HAP-1 (cell line): ENCODE measurements at regions not wholly inside any gene's neighbourhood (a gene's known extent, or its start where the extent isn't known, plus 50 kb on each side); places are given as distances from the start of the nearest gene placed in this dataset.
"Not testable (repeated sequence)": the region's sequence is repeated elsewhere in the genome, so short reads cannot be mapped to it uniquely, and the experiment has no call there.

Experiments
- DNase-seq, 2 experiments: peaks; one replicate each; pipeline ENCODE4 v3.0.0-alpha.2; 2016 to 2020; ENCODE audit warnings: low spot score in 2 of 2
- H3K27me3 ChIP-seq: fragments of 250-450 bp; sonication (Bioruptor Pico); 2 replicates; pipeline ENCODE4 v1.5.1; 2020; ENCODE audit warnings: low read depth, mild to moderate bottlenecking, moderate library complexity
- H3K36me3 ChIP-seq: fragments of 250-450 bp; sonication (Bioruptor Pico); replicated peaks from 2 replicates; pipeline ENCODE4 v1.5.1; 2020; ENCODE audit warnings: mild to moderate bottlenecking
- H3K4me1 ChIP-seq: fragments of 250-450 bp; sonication (Bioruptor Pico); 2 replicates; pipeline ENCODE4 v1.5.1; 2020; ENCODE audit warnings: mild to moderate bottlenecking
- H3K4me3 ChIP-seq: fragments of 250-450 bp; sonication (Bioruptor Pico); 2 replicates; pipeline ENCODE4 v1.5.1; 2020; ENCODE audit warnings: mild to moderate bottlenecking, moderate library complexity
- H3K9me3 ChIP-seq: fragments of 250-450 bp; sonication (Bioruptor Pico); 2 replicates; pipeline ENCODE4 v1.5.1; 2020; ENCODE audit warnings: mild to moderate bottlenecking, moderate library complexity
- in situ Hi-C: fragments of 300-500 bp; cut with MboI; formaldehyde crosslinking; loops from 3 replicates; pipeline ENCODE4 v1.14.3; 2020; ENCODE audit warnings: low sequenced_read_pairs, inconsistent platforms, mixed read lengths

DNA sequence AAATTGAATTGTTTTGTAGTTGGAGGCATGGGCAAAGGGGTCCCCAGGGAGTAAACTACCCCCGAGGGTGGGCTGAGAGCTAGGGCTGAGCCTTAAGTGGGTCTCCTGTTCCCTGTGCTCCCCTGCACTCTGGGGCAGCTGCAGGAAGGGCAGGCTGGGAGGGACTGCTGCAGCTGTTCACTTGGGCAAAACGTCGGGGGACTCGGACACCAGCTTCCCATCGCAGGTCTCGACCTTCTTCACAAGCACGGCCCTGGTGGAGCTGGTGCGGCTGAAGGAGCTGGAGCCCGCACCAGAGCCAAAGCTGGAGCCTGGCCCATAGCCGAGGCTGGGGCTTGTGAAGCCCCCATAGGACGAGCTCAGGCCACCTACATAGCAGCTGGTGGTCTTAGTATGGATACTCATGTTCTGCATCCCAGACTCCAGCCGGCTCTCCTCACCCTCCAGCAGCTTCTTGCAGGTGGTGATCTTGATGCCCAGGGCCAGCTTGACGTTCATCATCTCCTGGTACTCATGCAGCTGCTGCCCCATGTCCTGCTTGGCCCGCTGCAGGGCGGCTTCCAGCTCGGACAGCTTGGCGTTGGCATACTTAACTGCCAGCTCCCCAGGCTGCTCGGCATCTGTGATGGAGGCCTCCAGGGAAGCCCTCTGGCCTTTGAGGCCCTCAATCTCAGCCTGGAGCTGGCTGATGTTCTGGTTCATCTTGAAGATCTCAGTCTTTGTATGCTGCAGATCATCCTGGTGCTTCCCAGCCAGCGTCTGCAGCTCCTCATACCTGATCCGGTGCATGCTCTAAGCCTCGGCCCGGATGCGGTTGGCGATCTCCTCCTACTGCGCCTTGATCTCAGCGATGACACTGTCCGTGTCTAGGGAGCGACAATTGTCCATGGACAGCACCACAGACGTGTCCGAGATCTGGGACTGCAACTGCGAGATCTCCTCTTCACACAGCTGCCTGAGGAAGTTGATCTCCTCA is 423.5 kb upstream of the ARPP21 start:
- in situ Hi-C loops, result no loop called here
- Histone ChIP-seq H3K36me3 (no peaks in the 10 kb centered on the region), H3K4me1 (no peaks in the 10 kb centered on the region), H3K27me3 (no peaks in the 10 kb centered on the region), H3K4me3 (no peak overlapping the region), H3K9me3 (no peaks in the 10 kb centered on the region)
- no peak for DNase-seq

DNA sequence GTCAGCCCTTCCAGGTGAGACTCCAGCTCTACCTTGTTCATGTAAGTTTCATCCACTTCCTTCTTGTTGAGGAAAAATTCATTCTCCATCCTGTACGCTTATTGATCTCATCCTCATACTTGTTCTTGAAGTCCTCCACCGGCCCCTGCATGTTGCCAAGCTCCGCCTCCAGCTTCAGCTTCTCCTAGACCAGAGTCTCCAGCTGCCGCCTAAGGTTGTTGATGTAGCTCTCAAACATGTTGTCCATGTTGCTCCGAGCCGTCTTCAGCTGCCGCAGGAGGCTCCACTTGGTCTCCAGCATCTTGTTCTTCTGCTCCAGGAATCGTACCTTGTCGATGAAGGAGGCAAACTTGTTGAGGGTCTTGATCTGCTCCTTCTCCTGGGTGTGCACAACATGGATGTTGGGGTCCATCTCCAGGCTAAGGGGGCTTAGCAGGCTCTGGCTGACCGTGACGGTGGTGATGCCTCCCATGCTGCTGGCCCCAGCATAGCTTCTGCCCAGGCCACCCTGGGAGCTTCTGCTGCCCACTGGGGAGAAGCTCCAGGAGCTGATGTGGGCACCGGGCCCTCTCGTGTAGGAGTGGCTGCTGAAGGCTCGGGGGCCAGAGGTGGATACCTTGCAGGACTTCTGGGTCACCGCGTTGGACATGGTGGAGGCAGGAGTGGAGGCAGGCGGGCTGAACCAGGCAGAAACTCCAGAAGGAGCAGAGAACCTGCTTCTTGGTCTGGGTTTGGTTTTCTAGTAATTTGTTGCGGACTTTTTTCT is 422.6 kb upstream of the ARPP21 start:
- H3K36me3 ChIP-seq, result no peaks in the 10 kb centered on the region
- H3K4me1 ChIP-seq, result no peaks in the 10 kb centered on the region
- DNase-seq, result no peak
- in situ Hi-C loops, result no loop called here
- H3K9me3 ChIP-seq, result no peaks in the 10 kb centered on the region
- H3K4me3 ChIP-seq, result no peak overlapping the region
- no peaks in the 10 kb centered on the region for H3K27me3 ChIP-seq

DNA sequence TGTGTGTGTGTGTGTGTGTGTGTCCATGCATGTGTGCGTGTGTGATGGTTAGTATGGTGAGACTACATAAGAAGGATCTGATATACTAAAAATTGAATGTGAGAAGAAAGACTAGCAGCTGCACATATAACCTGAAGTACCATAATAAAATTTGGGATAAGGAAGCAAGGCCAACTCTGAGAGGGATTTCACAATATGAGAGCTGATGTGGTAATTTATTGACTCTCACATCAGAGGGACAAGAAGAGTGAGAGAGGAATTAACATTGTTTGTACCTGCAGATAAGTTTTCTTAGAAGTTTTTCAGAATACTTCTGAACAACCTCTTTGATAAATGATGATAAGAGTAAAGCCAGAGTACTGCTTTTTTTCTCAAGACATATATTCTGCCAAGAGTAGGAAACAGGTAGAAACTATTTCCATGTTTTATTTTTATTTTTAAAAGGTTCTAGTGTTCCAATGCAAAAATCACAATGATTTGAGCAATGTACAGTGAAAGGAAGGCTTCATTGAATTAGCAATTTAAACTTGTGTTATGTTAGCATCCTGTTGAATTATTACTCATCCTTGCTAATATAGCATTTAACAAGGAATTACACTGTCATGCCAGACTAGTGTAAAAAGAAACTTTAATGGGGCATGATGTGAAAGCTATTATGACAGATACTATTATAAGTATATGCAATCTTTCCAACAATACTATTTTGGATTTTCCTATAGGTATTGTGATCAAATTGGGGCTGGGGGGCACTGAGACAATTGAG is 415.5 kb upstream of the ARPP21 start:
- H3K36me3 ChIP-seq, result no peaks in the 10 kb centered on the region
- no peaks in the 10 kb centered on the region for H3K27me3 ChIP-seq
- H3K4me3 ChIP-seq, result no peak overlapping the region
- DNase-seq, result no peak
- H3K9me3 ChIP-seq, result no peaks in the 10 kb centered on the region
- in situ Hi-C loops, result no loop called here
- H3K4me1 ChIP-seq, result no peaks in the 10 kb centered on the region

DNA sequence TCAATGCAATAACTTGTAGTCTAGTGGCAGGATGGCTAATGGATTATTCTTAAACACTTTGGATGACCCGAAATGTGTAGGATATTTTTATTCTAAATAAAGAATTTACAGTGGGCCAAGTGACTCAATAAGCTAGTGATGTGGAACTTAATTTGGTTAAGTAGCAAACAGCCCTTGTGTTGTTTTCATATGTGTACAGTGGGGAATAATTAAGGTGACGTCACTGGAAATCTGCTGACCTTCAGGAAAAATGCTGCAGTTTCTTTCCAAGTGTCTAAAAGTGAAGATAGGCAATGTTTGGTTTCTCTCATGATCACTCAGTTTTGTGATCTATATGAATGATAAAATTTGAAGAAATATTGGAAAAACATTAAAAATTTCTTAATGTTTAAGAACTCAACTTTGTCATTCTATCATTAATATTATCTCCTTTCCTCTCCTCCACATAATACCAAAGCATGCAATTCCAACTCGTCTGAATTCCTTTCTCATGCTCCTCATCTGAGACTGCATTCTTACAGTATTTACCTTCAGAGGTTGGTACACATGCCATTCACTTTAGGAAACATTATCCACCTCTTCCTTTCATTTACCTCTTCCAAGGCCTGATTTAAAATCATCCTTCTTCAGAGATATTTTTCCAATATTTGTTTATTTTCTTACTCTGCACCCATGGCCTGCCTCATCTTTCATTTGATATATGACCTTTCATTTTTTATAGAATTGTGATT is 414.6 kb upstream of the ARPP21 start:
- Histone ChIP-seq H3K36me3 (no peaks in the 10 kb centered on the region), H3K4me1 (no peaks in the 10 kb centered on the region), H3K4me3 (no peak overlapping the region), H3K9me3 (no peaks in the 10 kb centered on the region), H3K27me3 (no peaks in the 10 kb centered on the region)
- no peak for DNase-seq
- in situ Hi-C loops, result no loop called here

DNA sequence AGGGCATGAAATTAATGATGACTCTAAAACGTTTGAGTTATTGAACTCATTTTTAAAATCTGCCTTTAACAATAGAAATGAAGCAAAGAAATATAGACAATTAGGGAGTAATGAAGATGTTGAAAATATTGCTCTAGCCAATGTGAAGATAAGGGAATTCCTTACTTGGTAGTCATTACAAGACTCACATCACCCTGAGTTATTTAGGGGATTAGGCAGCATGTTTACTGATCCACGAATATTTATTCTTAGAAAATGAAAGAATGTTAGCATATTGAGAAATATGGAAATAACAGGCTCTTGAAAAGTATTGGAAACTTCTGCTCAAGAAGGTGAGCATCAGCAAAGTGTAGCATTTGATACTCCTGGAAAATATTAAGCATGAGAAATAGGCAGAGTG is 398.1 kb upstream of the ARPP21 start:
- in situ Hi-C loops, result no loop called here
- H3K9me3 ChIP-seq, result no peaks in the 10 kb centered on the region
- H3K4me1 ChIP-seq, result no peaks in the 10 kb centered on the region
- no peak overlapping the region for H3K4me3 ChIP-seq
- H3K27me3 ChIP-seq, result no peaks in the 10 kb centered on the region
- H3K36me3 ChIP-seq, result no peaks in the 10 kb centered on the region
- DNase-seq, result no peak

DNA sequence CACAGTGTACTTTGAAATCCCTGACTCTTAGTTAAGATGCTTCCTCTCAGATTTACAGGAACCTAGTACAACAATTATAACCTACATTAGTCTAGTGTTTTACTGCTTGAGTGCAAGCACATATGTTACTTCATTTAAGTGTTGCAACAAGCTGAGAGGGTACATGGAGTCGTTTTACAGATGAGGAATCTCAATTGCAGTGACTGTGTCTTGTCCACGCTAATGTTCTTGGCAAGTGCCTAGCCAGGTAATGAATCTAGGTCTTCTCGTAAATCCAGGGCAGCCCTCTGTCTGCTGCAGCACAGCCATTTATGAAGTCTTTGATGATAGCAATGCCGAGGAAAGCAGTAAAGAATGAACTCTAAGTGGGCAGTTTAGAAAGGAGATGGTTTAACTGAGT is 384.4 kb upstream of the ARPP21 start:
- no peak for DNase-seq
- H3K36me3 ChIP-seq, result no peaks in the 10 kb centered on the region
- H3K4me1 ChIP-seq, result no peaks in the 10 kb centered on the region
- in situ Hi-C loops, result no loop called here
- no peaks in the 10 kb centered on the region for H3K27me3 ChIP-seq
- no peaks in the 10 kb centered on the region for H3K9me3 ChIP-seq
- no peak overlapping the region for H3K4me3 ChIP-seq

DNA sequence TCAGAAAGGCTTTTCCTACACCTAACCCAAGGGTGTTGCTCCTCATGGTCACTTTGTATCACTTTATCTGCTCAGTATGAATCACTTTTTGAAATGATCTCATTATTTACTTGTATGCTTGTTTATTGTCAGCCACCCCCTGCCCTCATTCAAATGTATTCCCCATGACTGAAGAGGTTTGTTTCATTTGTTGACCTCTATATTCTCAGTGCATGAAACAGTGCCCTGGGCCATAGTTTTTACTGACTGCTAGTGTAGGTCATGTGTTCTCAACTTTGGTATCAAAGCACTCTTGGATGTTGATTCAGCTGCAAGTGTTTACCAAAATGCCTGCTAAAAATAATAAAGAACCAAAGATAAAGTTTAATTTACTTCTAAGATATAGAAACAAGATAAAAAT is 381.7 kb upstream of the ARPP21 start:
- DNase-seq, result no peak
- Histone ChIP-seq H3K36me3 (no peaks in the 10 kb centered on the region), H3K27me3 (no peaks in the 10 kb centered on the region), H3K4me3 (no peak overlapping the region), H3K4me1 (no peaks in the 10 kb centered on the region), H3K9me3 (no peaks in the 10 kb centered on the region)
- in situ Hi-C loops, result no loop called here

DNA sequence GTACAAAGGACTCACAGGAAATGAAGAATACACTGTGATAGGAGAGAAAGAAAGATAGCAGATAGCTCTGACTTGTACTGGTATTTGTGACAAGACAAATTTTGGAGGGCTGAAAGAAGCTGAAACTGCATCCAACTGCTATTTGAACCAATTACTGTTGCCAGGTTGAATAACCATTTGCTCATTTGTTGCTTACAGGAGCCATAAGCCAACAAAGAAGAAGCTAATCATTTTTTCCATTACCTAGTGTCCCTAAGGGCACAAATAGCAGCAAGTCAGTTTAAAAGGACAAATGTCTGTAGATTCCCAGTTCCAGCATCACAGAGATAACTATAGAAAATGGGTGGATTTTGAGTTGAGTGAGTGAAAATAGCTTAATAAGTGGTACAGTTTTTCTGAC is 376.9 kb upstream of the ARPP21 start:
- Histone ChIP-seq H3K36me3 (no peaks in the 10 kb centered on the region), H3K4me3 (no peak overlapping the region), H3K9me3 (no peaks in the 10 kb centered on the region), H3K4me1 (no peaks in the 10 kb centered on the region), H3K27me3 (no peaks in the 10 kb centered on the region)
- in situ Hi-C loops, result no loop called here
- no peak for DNase-seq

DNA sequence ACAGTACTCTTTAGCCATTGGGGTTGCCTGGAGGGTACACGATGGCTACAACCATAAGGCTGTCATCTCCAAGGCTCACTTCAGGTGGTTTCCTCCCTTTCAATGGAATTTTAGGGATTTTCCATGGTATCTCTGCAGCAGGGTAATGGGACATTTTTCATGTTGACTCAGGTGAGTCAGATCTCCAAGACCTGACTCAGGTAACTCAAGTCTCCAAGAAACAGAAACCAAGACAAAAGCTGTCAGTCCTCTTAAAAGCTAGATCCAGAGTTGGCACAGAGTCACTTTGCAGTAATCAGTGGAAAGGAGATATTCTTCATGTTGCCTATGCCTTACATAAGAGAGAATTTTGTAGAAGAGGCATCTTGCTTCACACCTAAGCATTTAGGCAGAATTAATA is 375.8 kb upstream of the ARPP21 start:
- in situ Hi-C loops, result no loop called here
- no peaks in the 10 kb centered on the region for H3K27me3 ChIP-seq
- no peak overlapping the region for H3K4me3 ChIP-seq
- H3K9me3 ChIP-seq, result no peaks in the 10 kb centered on the region
- no peaks in the 10 kb centered on the region for H3K36me3 ChIP-seq
- no peak for DNase-seq
- no peaks in the 10 kb centered on the region for H3K4me1 ChIP-seq

DNA sequence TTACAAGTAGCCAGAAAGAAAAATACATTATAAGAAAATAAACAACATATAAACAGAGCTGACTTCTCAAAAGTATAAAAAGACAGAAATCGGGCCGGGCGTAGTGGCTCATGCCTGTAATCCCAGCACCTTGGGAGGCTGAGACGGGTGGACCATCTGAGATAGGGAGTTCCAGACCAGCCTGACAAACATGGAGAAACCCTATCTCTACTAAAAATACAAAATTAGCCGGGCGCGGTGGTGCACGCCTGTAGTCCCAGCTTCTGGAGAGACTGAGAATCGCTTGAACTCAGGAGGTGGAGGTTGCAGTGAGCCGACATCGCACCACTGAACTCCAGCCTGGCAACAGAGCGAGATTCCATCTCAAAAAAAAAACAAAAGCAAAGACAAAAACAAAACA is 373.3 kb upstream of the ARPP21 start:
- H3K27me3 ChIP-seq, H3K4me1 ChIP-seq, in situ Hi-C loops, H3K36me3 ChIP-seq, H3K9me3 ChIP-seq, H3K4me3 ChIP-seq, DNase-seq: not testable (repeated sequence)

DNA sequence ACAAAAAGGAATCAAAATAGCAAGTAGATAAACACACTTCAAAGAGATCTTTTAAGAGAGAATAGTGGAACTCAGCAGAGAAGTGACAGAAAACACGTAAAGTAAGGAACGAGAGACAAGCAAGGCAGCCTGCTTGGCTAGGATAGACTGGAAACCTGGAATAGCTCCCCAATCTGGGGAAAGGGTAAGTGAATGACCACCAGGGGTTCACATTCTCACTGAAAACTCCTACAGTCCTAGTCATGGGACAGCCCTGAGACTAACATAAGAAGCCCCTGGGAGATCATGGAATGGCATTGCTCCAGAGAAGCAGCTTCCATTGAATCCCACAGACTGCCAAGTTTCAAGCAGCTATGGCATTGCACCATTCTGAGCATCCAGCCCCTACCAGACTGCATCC is 363.6 kb upstream of the ARPP21 start:
- Histone ChIP-seq H3K27me3 (no peaks in the 10 kb centered on the region), H3K4me3 (no peak overlapping the region), H3K36me3 (no peaks in the 10 kb centered on the region), H3K9me3 (no peaks in the 10 kb centered on the region), H3K4me1 (no peaks in the 10 kb centered on the region)
- DNase-seq, result no peak
- in situ Hi-C loops, result no loop called here

DNA sequence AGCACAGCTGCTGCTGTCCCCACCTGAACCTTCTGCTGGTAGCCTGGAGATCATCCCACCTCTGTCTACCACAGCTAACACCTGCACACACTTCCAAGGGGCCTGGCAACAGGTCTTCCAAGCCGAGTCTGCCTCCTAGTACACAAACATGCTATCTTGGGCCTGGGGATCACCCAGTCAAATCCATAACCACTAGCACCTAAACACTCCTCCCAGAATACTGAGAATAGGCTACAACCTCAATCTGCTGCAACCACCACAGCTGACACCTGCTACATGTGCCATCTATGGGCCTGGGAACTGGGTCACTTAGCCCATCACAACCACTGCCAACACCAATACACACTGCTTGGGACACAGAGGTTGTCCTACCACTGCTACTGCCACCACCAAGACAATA is 362.8 kb upstream of the ARPP21 start:
- Histone ChIP-seq H3K4me1 (no peaks in the 10 kb centered on the region), H3K4me3 (no peak overlapping the region), H3K9me3 (no peaks in the 10 kb centered on the region), H3K36me3 (no peaks in the 10 kb centered on the region), H3K27me3 (no peaks in the 10 kb centered on the region)
- in situ Hi-C loops, result no loop called here
- no peak for DNase-seq

DNA sequence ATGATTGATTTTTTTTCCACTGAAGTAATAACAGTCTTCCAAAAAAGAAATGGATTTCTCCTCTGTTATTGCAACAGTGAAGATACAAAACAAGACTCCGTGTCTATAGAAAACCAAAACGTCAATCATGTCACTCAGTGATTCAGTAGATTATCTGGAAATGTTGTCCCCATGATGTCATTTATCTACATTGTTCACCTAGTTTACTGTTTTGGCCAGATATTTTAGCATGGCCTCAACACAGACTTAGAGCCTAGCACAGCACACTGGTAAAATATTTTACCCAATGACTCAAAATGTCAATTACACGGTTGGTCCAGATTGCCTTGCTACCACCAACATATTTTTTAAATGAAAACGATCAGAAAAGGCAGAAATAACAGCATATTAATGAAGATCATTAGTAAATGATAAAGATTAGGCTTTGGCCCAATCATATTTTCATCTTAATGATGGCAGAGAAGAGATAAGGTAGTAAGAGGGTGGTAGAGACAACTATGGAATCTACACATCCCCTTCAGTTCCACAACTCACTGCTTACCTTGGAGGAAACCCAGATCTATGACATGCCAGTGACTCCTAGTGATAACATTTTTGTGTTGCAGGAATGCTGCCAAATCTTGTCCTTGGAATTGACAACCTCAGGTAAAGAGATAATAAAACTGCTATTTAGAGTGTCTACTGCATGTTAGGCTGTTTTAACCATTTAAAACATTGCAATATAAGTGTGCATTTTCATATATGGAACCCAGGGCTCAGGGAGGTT is 347.7 kb upstream of the ARPP21 start:
- Histone ChIP-seq H3K9me3 (no peaks in the 10 kb centered on the region), H3K4me1 (no peaks in the 10 kb centered on the region), H3K36me3 (no peaks in the 10 kb centered on the region), H3K27me3 (no peaks in the 10 kb centered on the region), H3K4me3 (no peak overlapping the region)
- DNase-seq, result no peak
- in situ Hi-C loops, result no loop called here
